Suprapubic skin (tissue), 4 donors: ENCODE measurements at regions not wholly inside any gene's neighbourhood (a gene's known extent, or its start where the extent isn't known, plus 50 kb on each side); places are given as distances from the start of the nearest gene placed in this dataset.
"Not testable (repeated sequence)": the region's sequence is repeated elsewhere in the genome, so short reads cannot be mapped to it uniquely, and the experiment has no call there.

Source experiments
- DNase-seq, 2 donors: peaks; one replicate each; pipeline ENCODE4 v3.0.0-alpha.2; 2019; ENCODE audit warnings: low spot score in 2 of 2
- H3K27ac ChIP-seq: fragments of 200-600 bp; sonication (generic); one replicate; pipeline ENCODE4 v1.5.1; 2019
- H3K27me3 ChIP-seq: fragments of 200-600 bp; sonication (generic); one replicate; pipeline ENCODE4 v1.5.1; 2019
- H3K36me3 ChIP-seq: fragments of 200-600 bp; sonication (generic); one replicate; pipeline ENCODE4 v1.5.1; 2019
- H3K4me1 ChIP-seq: fragments of 200-600 bp; sonication (generic); one replicate; pipeline ENCODE4 v1.5.1; 2019
- H3K4me3 ChIP-seq: fragments of 200-600 bp; sonication (generic); one replicate; pipeline ENCODE4 v1.5.1; 2019; ENCODE audit warnings: mild to moderate bottlenecking
- H3K9me3 ChIP-seq: fragments of 200-600 bp; sonication (generic); one replicate; pipeline ENCODE4 v1.5.1; 2019
- CTCF ChIP-seq, 2 donors: fragments of 200-600 bp in 1 of 2; fragments of 450-650 bp in 1 of 2; sonication (generic) in 1 of 2; IDR thresholded peaks; one replicate each; pipeline ENCODE4 v1.5.1; 2016 to 2019; ENCODE audit warnings: antibody characterized with exemption in 2 of 2, mild to moderate bottlenecking in 1 of 2, moderate library complexity in 1 of 2
- EP300 ChIP-seq: sonication (generic); formaldehyde crosslinking; IDR thresholded peaks from one replicate; pipeline ENCODE4 v1.6.1; 2017; ENCODE audit warnings: antibody characterized with exemption
- POLR2A ChIP-seq, 2 donors: fragments of 450-650 bp; IDR thresholded peaks; one replicate each; pipeline ENCODE4 v1.6.1; 2017; ENCODE audit warnings: antibody characterized with exemption in 2 of 2, mild to moderate bottlenecking in 2 of 2, moderate library complexity in 2 of 2
- POLR2AphosphoS5 ChIP-seq, 3 donors: sonication (generic); formaldehyde crosslinking; IDR thresholded peaks; one replicate each; pipeline ENCODE4 v1.6.1; 2017; ENCODE audit warnings: antibody characterized with exemption in 3 of 3
- WGBS: methylation state at CpG from one replicate; pipeline ENCODE4 v1.1.5; 2018; 5-methylcytosine and 5-hydroxymethylcytosine counted together

GRCh38 chr15:99492275-99492674, 73.5 kb upstream of the MEF2A start:
- WGBS, result 93% methylated on average over 6 of the region's 6 CpGs
- no peak for TF ChIP-seq EP300
- no peak for TF ChIP-seq POLR2A (IDR thresholded peaks at IDR 0.05)
- TF ChIP-seq CTCF (IDR thresholded peaks at IDR 0.05), result no peak
- TF ChIP-seq POLR2AphosphoS5 (IDR thresholded peaks at IDR 0.05), result no peak
- Histone ChIP-seq H3K4me3 (no peak overlapping the region), H3K9me3 (no peaks in the 10 kb centered on the region), H3K4me1 (peaks cover 10% of the 10 kb centered on the region), H3K27me3 (no peaks in the 10 kb centered on the region), H3K36me3 (no peaks in the 10 kb centered on the region), H3K27ac (no peak overlapping the region)
- no peak for DNase-seq

GRCh38 chr15:99492716-99493115, 73.1 kb upstream of the MEF2A start:
- no peak for TF ChIP-seq POLR2AphosphoS5 (IDR thresholded peaks at IDR 0.05)
- TF ChIP-seq POLR2A (IDR thresholded peaks at IDR 0.05), result no peak
- no peak for TF ChIP-seq EP300
- no peak for TF ChIP-seq CTCF (IDR thresholded peaks at IDR 0.05)
- no peak for DNase-seq
- Histone ChIP-seq H3K27ac (no peak overlapping the region), H3K4me1 (peaks cover 8% of the 10 kb centered on the region), H3K9me3 (no peaks in the 10 kb centered on the region), H3K27me3 (no peaks in the 10 kb centered on the region), H3K4me3 (no peak overlapping the region), H3K36me3 (no peaks in the 10 kb centered on the region)
- WGBS, result 91% methylated on average over 8 of the region's 10 CpGs

GRCh38 chr15:99493461-99493860, 72.3 kb upstream of the MEF2A start:
- peaks cover 8% of the 10 kb centered on the region for H3K4me1 ChIP-seq
- no peak overlapping the region for H3K27ac ChIP-seq
- TF ChIP-seq POLR2A (IDR thresholded peaks at IDR 0.05), result no peak
- TF ChIP-seq EP300, result no peak
- no peak for TF ChIP-seq POLR2AphosphoS5 (IDR thresholded peaks at IDR 0.05)
- no peak for TF ChIP-seq CTCF (IDR thresholded peaks at IDR 0.05)
- DNase-seq, result no peak
- no peaks in the 10 kb centered on the region for H3K27me3 ChIP-seq
- H3K36me3 ChIP-seq, result no peaks in the 10 kb centered on the region
- no peak overlapping the region for H3K4me3 ChIP-seq
- no peaks in the 10 kb centered on the region for H3K9me3 ChIP-seq
- 86% methylated on average over 9 of the region's 11 CpGs for WGBS

- not testable (repeated sequence) for H3K9me3 ChIP-seq, H3K4me3 ChIP-seq, H3K4me1 ChIP-seq, H3K27ac ChIP-seq, H3K36me3 ChIP-seq, H3K27me3 ChIP-seq
- WGBS, result 97% methylated on average over 29 of the region's 40 CpGs
- DNase-seq, result peak in 1 of 2 donors; percentile 54
These were observed 71.1 kb upstream of the MEF2A start for GRCh38 chr15:99494536-99495233.

- Histone ChIP-seq H3K27ac (no peak overlapping the region), H3K4me1 (peaks cover 8% of the 10 kb centered on the region), H3K4me3 (no peak overlapping the region), H3K9me3 (no peaks in the 10 kb centered on the region), H3K27me3 (no peaks in the 10 kb centered on the region), H3K36me3 (no peaks in the 10 kb centered on the region)
- no peak for DNase-seq
- WGBS, result 71% methylated on average over 12 of the region's 13 CpGs
- no peak for TF ChIP-seq CTCF (IDR thresholded peaks at IDR 0.05)
- TF ChIP-seq EP300, result no peak
- TF ChIP-seq POLR2A (IDR thresholded peaks at IDR 0.05), result no peak
- no peak for TF ChIP-seq POLR2AphosphoS5 (IDR thresholded peaks at IDR 0.05)
These were observed 70.1 kb upstream of the MEF2A start for GRCh38 chr15:99495430-99496301.
